HL-60 (cell line): ENCODE measurements at regions not wholly inside any gene's neighbourhood (a gene's known extent, or its start where the extent isn't known, plus 50 kb on each side); places are given as distances from the start of the nearest gene placed in this dataset.
A peak's percentile ranks its signal among the peaks of the same experiment; 100 is the strongest.

ENCODE experiments used
- DNase-seq, 2 experiments: peaks; one replicate each; pipeline ENCODE4 v3.0.0-alpha.2; 2010 to 2020; ENCODE audit warnings: low read depth in 1 of 2, low spot score in 1 of 2
- H3K27ac ChIP-seq: fragments of 250-450 bp; sonication (Bioruptor Pico); replicated peaks from 2 replicates; pipeline ENCODE4 v1.5.1; 2020; ENCODE audit warnings: mild to moderate bottlenecking, moderate library complexity
- H3K27me3 ChIP-seq: fragments of 250-450 bp; sonication (Bioruptor Pico); 2 replicates; pipeline ENCODE4 v1.5.1; 2021; ENCODE audit warnings: mild to moderate bottlenecking, moderate library complexity; ENCODE audit not compliant: insufficient read depth, poor library complexity, severe bottlenecking
- H3K4me3 ChIP-seq: replicated peaks from 2 replicates; pipeline ENCODE4 v1.5.1; 2011; ENCODE audit warnings: mild to moderate bottlenecking, control low read depth, low read length; ENCODE audit not compliant: insufficient read depth
- CTCF ChIP-seq: IDR thresholded peaks from one replicate; pipeline ENCODE4 v1.5.1; 2011; ENCODE audit warnings: low read length, control low read depth, inconsistent platforms; ENCODE audit not compliant: insufficient read depth
- GABPA ChIP-seq: IDR thresholded peaks from 2 replicates; pipeline ENCODE4 v1.6.1; 2012; ENCODE audit warnings: low read depth
- POLR2AphosphoS5 ChIP-seq: IDR thresholded peaks from 2 replicates; pipeline ENCODE4 v1.6.1; 2012; ENCODE audit warnings: low read depth
- REST ChIP-seq: IDR thresholded peaks from 2 replicates; pipeline ENCODE4 v1.6.1; 2012; ENCODE audit warnings: low read depth; ENCODE audit not compliant: insufficient replicate concordance
- SPI1 ChIP-seq: IDR thresholded peaks from 2 replicates; pipeline ENCODE4 v1.6.1; 2012; ENCODE audit warnings: low read depth, mild to moderate bottlenecking, borderline replicate concordance

DNA sequence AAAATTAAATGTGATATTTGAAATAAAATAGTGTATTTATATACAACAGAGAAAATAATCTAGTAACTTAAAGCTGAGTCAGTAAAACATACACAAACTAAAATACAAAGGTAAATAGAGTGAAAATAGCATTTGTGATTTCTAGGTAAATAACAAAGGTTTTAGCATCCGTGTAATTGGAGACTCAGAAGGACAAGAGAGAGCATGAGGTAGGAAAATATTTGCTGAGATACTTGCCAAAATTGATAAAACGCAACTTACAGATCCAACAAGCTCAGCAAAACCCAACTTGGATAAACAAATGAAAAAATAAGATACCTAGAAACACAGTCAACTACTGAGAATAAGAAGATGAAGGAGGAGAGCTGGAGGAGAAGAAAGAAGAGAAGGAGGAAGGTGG lies 634.7 kb upstream of the CCDC179 start:
- Histone ChIP-seq H3K27ac (no peak overlapping the region), H3K27me3 (no peaks in the 10 kb centered on the region), H3K4me3 (no peak overlapping the region)
- no peak for DNase-seq
- TF ChIP-seq SPI1, result no peak
- no peak for TF ChIP-seq CTCF

DNA sequence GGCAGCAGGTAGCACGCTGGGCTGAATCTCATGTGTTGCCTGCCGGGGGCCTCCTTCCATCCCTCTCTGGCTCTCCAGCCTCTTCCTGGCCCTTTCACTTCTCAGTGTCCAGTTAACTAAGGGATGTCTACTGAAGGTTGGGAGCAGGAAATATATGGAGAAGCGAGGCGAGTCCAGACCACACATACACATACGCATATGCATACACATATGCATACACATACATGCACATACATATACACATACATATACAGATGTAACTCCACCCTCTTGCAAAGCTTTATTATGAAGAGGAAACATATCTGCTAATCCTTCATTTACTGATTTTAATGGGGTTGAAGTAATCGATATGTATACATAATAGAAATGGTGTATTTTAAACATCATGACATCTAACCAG lies 636.1 kb upstream of the CCDC179 start:
- Histone ChIP-seq H3K27ac (no peak overlapping the region), H3K27me3 (no peaks in the 10 kb centered on the region), H3K4me3 (no peak overlapping the region)
- TF ChIP-seq REST (no peak), CTCF (no peak), GABPA (no peak), POLR2AphosphoS5 (no peak), SPI1 (no peak)
- no peak for DNase-seq

DNA sequence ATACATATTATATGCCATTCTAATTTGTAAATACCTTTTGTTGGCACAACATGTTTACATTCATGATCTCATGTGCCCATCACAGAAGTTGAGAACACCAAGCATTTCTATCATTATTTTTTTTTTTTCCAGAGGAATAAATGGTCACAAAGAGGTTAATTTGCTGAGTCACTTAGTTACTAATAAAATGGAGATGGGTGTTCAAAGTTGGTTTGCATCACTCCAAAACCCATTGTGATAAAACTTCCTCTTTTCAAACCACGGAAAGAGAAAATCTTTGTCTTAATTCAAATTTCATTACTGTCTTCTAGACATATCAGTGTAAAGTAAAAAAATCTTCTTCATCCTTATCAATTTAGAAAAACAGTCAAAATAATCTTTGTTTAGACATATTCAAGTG lies 636.8 kb upstream of the CCDC179 start:
- Histone ChIP-seq H3K4me3 (no peak overlapping the region), H3K27me3 (no peaks in the 10 kb centered on the region), H3K27ac (no peak overlapping the region)
- DNase-seq, result peak in 1 of 2 experiments; percentile 3
- TF ChIP-seq POLR2AphosphoS5, result no peak

DNA sequence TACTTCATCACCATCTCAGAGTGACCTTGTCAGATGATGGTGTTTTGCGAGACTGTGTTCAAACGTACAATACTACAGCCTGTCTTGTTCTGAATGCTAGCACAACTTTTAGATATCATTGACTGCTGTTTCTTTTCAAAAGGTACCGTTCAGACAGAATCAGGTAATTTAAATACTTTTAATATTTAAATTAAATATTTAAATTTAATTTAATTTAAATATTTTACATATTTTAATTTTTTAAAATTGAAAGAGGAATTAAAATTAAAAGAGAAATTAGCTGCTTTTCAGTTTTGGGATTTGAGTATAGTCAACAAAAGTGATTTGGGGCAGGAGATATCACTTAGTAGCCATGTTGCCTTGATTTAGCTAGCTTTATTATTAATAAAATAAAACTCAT lies 642.1 kb upstream of the CCDC179 start:
- Histone ChIP-seq H3K27me3 (no peaks in the 10 kb centered on the region), H3K4me3 (no peak overlapping the region), H3K27ac (no peak overlapping the region)
- no peak for TF ChIP-seq REST
- TF ChIP-seq GABPA, result no peak
- no peak for TF ChIP-seq POLR2AphosphoS5
- no peak for TF ChIP-seq SPI1
- no peak for TF ChIP-seq CTCF
- no peak for DNase-seq
